Erythroblast (primary cell): ENCODE measurements at regions not wholly inside any gene's neighbourhood (a gene's known extent, or its start where the extent isn't known, plus 50 kb on each side); places are given as distances from the start of the nearest gene placed in this dataset.

Source experiments
- GATA1 ChIP-seq: IDR thresholded peaks from 2 replicates; pipeline ENCODE4 v1.6.1; 2011; ENCODE audit warnings: low read depth, mild to moderate bottlenecking, control low read depth, low read length, moderate library complexity
- POLR2A ChIP-seq: IDR thresholded peaks from 2 replicates; pipeline ENCODE4 v1.6.1; 2011; ENCODE audit warnings: mild to moderate bottlenecking, low read length

- TF ChIP-seq POLR2A (no peak), GATA1 (no peak)
These were observed 150.5 kb downstream of the SOX1 start for GRCh38 chr13:112217431-112217830.
